GM12891 (cell line): ENCODE measurements at regions not wholly inside any gene's neighbourhood (a gene's known extent, or its start where the extent isn't known, plus 50 kb on each side); places are given as distances from the start of the nearest gene placed in this dataset.
"Not testable (repeated sequence)": the region's sequence is repeated elsewhere in the genome, so short reads cannot be mapped to it uniquely, and the experiment has no call there.

ENCODE experiments used
- DNase-seq: peaks from one replicate; pipeline ENCODE4 v3.0.0; 2011; ENCODE audit warnings: low spot score; ENCODE audit not compliant: insufficient read length
- FAIRE-seq: peaks from 2 replicates; lab custom pipeline; 2011; peaks lifted over from hg19 to GRCh38; lab: Jason Lieb, UNC
- PAX5 ChIP-seq: IDR thresholded peaks from 2 replicates; pipeline ENCODE4 v1.6.1; 2011; ENCODE audit warnings: low read length, moderate library complexity, mild to moderate bottlenecking; ENCODE audit not compliant: insufficient read depth, severe bottlenecking
- POLR2A ChIP-seq: IDR thresholded peaks from 2 replicates; pipeline ENCODE4 v1.6.1; 2011; ENCODE audit warnings: low read depth, low read length, control low read depth
- POLR2AphosphoS5 ChIP-seq: IDR thresholded peaks from 2 replicates; pipeline ENCODE4 v1.6.1; 2011; ENCODE audit warnings: low read depth, low read length, control low read depth
- POU2F2 ChIP-seq: IDR thresholded peaks from 2 replicates; pipeline ENCODE4 v1.6.1; 2011; ENCODE audit warnings: low read depth, mild to moderate bottlenecking, control low read depth, low read length, moderate library complexity
- SPI1 ChIP-seq: IDR thresholded peaks from 2 replicates; pipeline ENCODE4 v1.6.1; 2011; ENCODE audit warnings: low read depth, low read length, control low read depth
- TAF1 ChIP-seq: IDR thresholded peaks from 2 replicates; pipeline ENCODE4 v1.6.1; 2011; ENCODE audit warnings: low read depth, low read length, control low read depth

DNA sequence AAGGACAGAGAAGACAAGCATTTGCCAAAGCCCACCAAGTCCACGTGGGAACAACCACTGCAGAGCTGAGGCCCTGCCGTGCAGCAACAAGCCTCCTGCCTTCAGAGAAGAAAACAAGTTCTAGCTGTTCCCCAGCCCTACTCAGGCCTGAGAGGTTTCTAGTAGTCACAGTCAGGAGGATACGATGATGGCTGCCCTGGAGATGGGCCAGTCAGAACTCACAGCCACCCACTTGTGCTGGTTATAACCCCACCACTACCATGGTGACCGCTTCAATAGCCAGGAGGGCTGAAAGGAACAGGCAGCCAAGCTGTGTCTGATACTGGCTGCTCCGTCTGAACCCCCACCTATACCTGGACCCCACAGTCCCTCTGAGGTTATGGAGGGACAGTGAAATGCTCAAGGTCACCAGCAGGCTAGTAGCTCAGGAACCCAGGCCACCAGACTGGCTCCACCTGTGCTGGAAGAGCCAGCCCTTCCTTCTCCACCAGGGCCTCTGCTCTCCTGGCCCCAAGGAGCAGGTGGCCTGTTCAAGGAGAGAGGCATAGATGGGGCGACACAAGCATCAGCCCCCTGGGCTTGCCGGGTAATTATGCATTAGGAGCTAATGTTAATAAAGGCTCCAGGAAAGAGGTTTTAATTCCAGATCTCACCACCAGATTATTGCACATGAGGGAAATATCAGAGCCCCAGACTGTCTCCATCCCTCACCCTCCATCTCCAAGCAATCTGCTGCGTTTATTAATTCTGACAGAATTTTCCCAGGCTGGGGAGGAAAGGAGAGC lies 125.8 kb upstream of the PCBD1 start:
- no peak for FAIRE-seq
- TF ChIP-seq PAX5, result no peak
- no peak for TF ChIP-seq POU2F2
- TF ChIP-seq POLR2AphosphoS5, result no peak
- TF ChIP-seq POLR2A, result no peak
- no peak for TF ChIP-seq TAF1
- no peak for TF ChIP-seq SPI1
- no peak for DNase-seq

DNA sequence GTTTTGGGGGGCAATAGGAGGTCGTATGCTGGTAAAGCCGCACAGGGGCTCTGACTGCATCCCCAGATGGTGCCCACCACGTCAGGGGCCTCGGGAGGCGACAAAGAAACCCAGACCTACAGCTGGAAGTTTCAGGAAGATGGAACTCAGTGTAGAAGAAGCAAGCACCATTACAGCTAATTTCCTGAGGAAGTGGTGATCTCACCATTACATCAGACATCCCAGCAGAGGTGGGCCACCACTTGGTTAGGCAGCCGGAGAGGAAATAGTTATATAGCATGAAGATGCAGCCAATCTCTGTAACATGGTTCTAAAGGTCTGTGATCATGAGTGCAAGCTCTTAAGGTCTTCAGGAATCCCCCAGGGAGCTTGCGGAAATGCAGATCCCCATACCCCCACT lies 127.3 kb upstream of the PCBD1 start:
- no peak for TF ChIP-seq PAX5
- no peak for TF ChIP-seq SPI1
- TF ChIP-seq POU2F2, result no peak
- TF ChIP-seq TAF1, result no peak
- no peak for TF ChIP-seq POLR2AphosphoS5
- TF ChIP-seq POLR2A, result no peak
- FAIRE-seq (no peak), DNase-seq (no peak)

DNA sequence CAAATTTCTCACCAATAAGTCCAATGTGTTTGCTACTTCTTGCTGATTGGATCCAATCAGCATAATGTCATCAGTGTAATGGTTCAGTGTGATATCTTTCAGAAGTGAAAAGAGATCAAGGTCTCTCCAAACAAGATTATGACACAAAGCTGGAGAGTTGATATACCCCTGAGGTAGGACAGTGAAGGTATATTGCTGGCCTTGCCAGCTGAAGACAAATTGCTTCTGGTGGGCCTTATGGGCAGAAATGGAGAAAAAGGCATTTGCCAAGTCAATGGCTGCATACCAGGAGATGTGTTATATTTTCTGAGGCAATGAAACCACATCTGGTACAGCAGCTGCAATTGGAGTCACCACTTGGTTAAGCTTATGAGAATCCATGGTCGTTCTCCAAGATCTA lies 131.7 kb upstream of the PCBD1 start:
- DNase-seq, FAIRE-seq: not testable (repeated sequence)

DNA sequence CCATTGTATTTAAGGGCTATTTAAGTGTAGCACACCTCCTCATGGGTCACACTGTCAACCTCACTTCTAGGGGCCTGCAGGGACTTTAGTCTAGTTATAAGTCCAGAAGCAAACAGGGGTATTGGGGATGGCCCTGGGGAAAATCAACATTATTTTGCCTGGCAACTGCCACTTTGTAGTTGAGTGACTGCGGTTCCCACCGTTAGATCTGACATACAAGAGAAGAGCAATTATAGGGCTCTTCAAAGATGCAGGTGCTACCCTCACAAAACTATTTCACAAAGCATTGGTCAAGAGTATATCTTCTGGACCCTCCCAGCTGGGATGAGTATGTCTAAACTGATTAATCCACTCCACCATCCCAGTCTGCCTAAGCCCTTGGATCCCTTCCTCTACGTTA lies 133.0 kb upstream of the PCBD1 start:
- FAIRE-seq, result no peak

DNA sequence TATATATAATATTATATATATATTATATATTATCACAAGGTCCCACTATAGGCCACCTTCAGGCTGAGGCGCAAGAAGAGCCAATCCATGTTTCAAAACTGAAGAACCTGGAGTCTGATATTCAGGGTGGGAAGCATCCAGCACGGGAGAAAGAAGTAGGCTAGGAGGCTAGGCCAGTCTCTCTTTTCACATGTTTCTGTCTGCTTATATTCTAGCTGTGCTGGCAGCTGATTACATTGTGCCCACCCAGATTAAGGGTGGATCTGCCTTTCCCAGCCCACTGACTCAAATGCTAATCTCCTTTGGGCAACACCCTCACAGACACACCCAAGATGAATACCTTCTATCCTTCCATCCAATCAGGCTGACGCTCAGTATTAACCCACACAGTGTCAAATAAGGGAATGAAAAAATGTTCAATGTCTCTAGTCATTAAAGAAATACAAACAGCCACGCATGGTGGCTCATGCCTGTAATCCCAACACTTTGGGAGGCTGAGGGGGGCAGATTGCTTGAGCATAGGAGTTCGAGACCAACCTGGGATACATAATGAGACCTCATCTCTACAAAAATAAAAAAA lies 135.4 kb upstream of the PCBD1 start:
- FAIRE-seq (no peak), DNase-seq (no peak)
- TF ChIP-seq POU2F2 (no peak), PAX5 (no peak), SPI1 (no peak), TAF1 (no peak), POLR2AphosphoS5 (no peak), POLR2A (no peak)

More for the DNA sequence above, 133.0 kb upstream of the PCBD1 start:
- DNase-seq, result no peak
- TF ChIP-seq TAF1, result no peak
- no peak for TF ChIP-seq POLR2A
- no peak for TF ChIP-seq POLR2AphosphoS5
- TF ChIP-seq PAX5, result no peak
- TF ChIP-seq POU2F2, result no peak
- TF ChIP-seq SPI1, result no peak

DNA sequence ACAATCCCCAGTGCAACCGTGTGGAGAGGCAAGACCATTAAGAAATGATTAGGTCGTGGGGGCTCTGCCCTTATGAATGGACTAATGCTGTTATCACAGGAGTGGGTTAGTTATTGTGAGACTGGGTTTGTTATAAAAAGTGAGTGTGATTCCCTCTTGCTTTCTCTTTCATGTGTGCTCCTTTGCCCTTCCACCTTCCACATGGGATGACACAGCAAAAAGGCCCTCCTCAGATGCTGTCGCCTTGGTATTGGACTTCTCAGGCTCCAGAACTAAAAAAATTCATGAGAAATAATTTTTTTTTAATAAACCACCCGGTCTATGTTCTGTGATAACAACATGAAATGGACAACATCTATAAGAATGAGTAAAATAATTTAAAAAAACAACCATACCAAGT lies 136.1 kb upstream of the PCBD1 start:
- TF ChIP-seq SPI1, result no peak
- TF ChIP-seq POLR2A, result no peak
- no peak for TF ChIP-seq POU2F2
- no peak for TF ChIP-seq POLR2AphosphoS5
- no peak for TF ChIP-seq TAF1
- TF ChIP-seq PAX5, result no peak
- FAIRE-seq (no peak), DNase-seq (no peak)

DNA sequence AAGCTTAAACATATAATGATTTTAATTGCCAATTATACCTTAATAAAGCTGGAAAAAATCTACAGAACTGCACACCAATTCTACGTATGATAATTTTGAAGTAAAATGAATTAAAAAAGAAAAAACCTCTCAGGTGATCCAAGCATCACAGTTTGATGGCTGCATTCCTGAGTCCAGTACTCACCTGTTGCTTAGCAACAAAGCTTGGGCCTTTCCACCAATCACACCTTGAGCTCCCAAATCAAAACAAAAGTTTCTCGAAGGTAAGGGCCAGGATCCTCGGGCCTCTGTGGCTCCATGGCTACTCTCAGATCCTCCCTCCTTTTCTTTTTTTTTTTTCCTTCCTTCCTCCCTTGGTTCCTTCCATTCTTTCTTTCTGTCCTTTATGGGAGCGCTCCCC lies 137.2 kb upstream of the PCBD1 start:
- TF ChIP-seq TAF1 (no peak), SPI1 (no peak), POLR2A (no peak)
- FAIRE-seq (no peak), DNase-seq (no peak)

DNA sequence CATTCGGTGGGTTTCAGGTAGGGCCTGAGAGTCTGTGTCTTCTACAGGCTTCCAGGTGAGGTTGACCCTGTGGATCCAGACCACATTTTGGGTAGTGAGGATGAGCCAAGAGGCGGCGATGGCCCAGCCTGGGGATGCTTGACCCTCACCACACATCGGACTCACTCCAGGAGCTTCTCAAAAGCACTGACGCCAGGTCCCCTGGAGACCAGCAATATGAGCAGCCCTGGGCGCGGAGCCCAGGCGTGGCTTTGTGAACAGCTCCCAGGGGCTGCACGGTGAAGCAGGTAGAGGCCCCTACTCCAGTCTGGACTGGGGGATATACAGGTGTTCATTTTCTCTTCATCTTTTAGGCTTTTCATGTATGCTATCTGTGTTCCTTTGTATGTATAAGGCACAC lies 139.7 kb upstream of the PCBD1 start:
- no peak for FAIRE-seq
- TF ChIP-seq PAX5, result no peak
- TF ChIP-seq POU2F2, result no peak
- TF ChIP-seq SPI1, result no peak
- no peak for TF ChIP-seq TAF1
- no peak for TF ChIP-seq POLR2AphosphoS5
- TF ChIP-seq POLR2A, result no peak
- no peak for DNase-seq

DNA sequence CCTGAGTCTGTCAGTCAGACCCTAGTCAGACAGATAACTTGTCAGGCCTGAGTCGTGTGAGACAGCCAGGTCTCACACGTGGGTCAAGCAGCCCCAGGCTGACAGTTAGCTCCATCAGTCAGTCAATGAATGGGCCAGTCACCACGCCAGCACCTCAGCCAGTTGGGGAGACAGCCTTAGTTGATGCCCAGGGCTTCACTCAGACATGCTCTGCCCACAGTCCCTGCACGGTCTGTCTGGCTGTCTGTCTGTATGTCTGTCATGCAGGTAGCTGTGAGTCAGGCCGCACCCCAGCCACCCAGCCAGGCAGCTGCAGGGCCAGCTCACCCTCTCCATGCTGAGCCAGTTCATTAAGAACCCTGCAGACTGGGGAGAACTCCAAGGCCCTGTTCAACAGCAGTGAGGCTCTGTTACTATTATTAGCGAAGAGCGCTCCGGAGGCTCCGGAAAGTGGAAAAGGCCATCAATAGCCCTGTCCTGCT lies 141.1 kb upstream of the PCBD1 start:
- TF ChIP-seq POU2F2 (no peak), SPI1 (no peak), TAF1 (no peak)
- FAIRE-seq (no peak), DNase-seq (no peak)

DNA sequence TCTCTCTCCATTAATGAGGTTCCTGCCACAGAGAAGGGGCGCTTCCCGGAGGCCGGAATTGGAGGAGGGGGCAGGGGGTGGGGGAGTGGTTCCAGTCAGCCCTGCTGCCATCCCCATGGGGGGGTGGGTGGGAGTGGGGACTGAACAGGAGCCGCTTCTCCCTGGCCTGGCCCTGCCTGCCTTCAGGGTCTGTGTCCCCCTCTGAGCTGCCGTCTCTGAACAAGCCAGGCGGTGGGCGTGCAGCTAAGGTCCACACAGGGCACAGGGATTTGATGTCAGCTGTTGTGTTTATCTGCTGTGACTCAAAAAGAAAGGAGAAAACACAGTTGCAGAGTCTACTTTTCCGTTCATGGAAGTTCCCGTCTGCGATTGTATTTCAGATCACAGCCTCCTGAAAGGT lies 141.5 kb upstream of the PCBD1 start:
- TF ChIP-seq SPI1, result no peak
- TF ChIP-seq POU2F2, result no peak
- no peak for TF ChIP-seq PAX5
- no peak for TF ChIP-seq POLR2AphosphoS5
- TF ChIP-seq POLR2A, result no peak
- no peak for TF ChIP-seq TAF1
- no peak for DNase-seq

DNA sequence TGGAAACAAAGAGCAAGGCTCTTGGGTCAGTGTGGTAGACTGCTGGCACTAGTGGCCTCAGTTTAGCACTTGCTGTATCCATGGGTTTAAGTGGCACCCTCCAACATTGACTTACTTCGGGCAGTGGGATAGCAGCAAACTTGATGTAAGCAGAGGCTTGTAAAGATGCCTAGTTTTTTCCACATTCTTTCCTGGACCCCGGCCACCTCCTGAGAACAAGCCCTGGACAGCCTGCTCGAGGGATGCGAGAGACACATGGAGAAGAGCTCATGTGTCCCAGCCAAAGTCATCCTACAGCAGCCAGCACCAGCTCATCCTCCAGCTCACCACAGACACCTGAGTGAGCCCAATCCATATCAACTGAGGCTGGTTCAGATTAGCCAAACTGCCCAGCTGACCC lies 142.7 kb upstream of the PCBD1 start:
- FAIRE-seq, result no peak
- TF ChIP-seq PAX5 (no peak), POU2F2 (no peak), TAF1 (no peak), POLR2AphosphoS5 (no peak), POLR2A (no peak), SPI1 (no peak)

More for the DNA sequence above, 141.5 kb upstream of the PCBD1 start:
- FAIRE-seq, result no peak

More for the DNA sequence above, 142.7 kb upstream of the PCBD1 start:
- DNase-seq, result no peak
